B cell (primary cell): ENCODE measurements at regions not wholly inside any gene's neighbourhood (a gene's known extent, or its start where the extent isn't known, plus 50 kb on each side); places are given as distances from the start of the nearest gene placed in this dataset.

Experiments
- ATAC-seq: fragments of 200-7000 bp; cut with Tn5 transposase; one replicate; pipeline ENCODE4 v1.10.0; 2021; ENCODE audit warnings: low read depth, mild to moderate bottlenecking, moderate number of reproducible peaks, moderate library complexity
- CTCF ChIA-PET: fragments of 350-600 bp; sonication (Branson Sonifier 250); formaldehyde crosslinking; loops from one replicate; lab custom pipeline; 2021; ENCODE audit warnings: antibody characterized with exemption, inconsistent platforms; lab: Charles Lee
- POLR2A ChIA-PET: fragments of 350-600 bp; sonication (Branson Sonifier 250); formaldehyde crosslinking; loops from one replicate; lab custom pipeline; 2021; ENCODE audit warnings: antibody characterized with exemption; lab: Charles Lee
- DNase-seq: peaks from one replicate; pipeline ENCODE4 v3.0.0; 2013
- H2AFZ ChIP-seq: 2 replicates; pipeline ENCODE4 v1.6.1; 2012; ENCODE audit warnings: mild to moderate bottlenecking, low read depth, low read length; ENCODE audit not compliant: insufficient read depth, poor library complexity, severe bottlenecking
- H3K27ac ChIP-seq, 2 donors: 1 replicate in 1 of 2; 2 replicates in 1 of 2; pipeline ENCODE4 v1.5.1; 2012 to 2013; ENCODE audit warnings: low read length in 2 of 2, mild to moderate bottlenecking in 2 of 2, moderate library complexity in 1 of 2
- H3K27me3 ChIP-seq, 4 experiments: fragments of 200-600 bp in 1 of 4; sonication (generic) in 1 of 4; replicated peaks in 1 of 4; 1 replicate in 2 of 4; 2 replicates in 2 of 4; pipeline versions ENCODE4 v1.6.1 to v1.7.0; 2013 to 2016; ENCODE audit warnings: low read length in 3 of 4, mild to moderate bottlenecking in 2 of 4, mixed read lengths in 1 of 4, moderate library complexity in 1 of 4; ENCODE audit not compliant: insufficient read depth in 4 of 4, control insufficient read depth in 3 of 4; ENCODE audit errors: control extremely low read depth in 1 of 4
- H3K36me3 ChIP-seq, 2 experiments: replicated peaks in 1 of 2; 1 replicate in 1 of 2; 2 replicates in 1 of 2; pipeline versions ENCODE4 v1.6.1 to v1.7.1; 2013; ENCODE audit warnings: low read length in 1 of 2; ENCODE audit not compliant: insufficient read depth in 2 of 2, control insufficient read depth in 1 of 2; ENCODE audit errors: control extremely low read depth in 1 of 2, extremely low read depth in 1 of 2
- H3K4me1 ChIP-seq, 2 donors: fragments of 200-600 bp in 1 of 2; sonication (generic) in 1 of 2; 1 replicate in 1 of 2; 2 replicates in 1 of 2; pipeline versions ENCODE4 v1.5.1 to v1.6.1; 2013 to 2017; ENCODE audit warnings: low read length in 2 of 2; ENCODE audit not compliant: control insufficient read depth in 2 of 2, insufficient read depth in 2 of 2
- H3K4me2 ChIP-seq: replicated peaks from 2 replicates; pipeline ENCODE3; 2012; ENCODE audit warnings: mild to moderate bottlenecking, low read depth, low read length; ENCODE audit not compliant: poor library complexity, severe bottlenecking
- H3K4me3 ChIP-seq, 5 experiments: fragments of 200-600 bp in 1 of 5; sonication (generic) in 1 of 5; 1 replicate in 3 of 5; 2 replicates in 2 of 5; pipeline versions ENCODE4 v1.5.1 to v1.7.0; 2011 to 2016; ENCODE audit warnings: low read length in 4 of 5, mild to moderate bottlenecking in 4 of 5, low read depth in 2 of 5, control low read depth in 1 of 5, moderate library complexity in 1 of 5; ENCODE audit not compliant: insufficient read depth in 1 of 5; ENCODE audit errors: control extremely low read depth in 1 of 5, extremely low read depth in 1 of 5
- H3K79me2 ChIP-seq: fragments of 200-600 bp; sonication (generic); one replicate; pipeline ENCODE4 v1.6.0; 2016; ENCODE audit warnings: low read length; ENCODE audit not compliant: control insufficient read depth, insufficient read depth
- H3K9ac ChIP-seq: fragments of 200-600 bp; sonication (generic); 2 replicates; pipeline ENCODE4 v1.6.1; 2017; ENCODE audit warnings: mild to moderate bottlenecking, low read length, moderate library complexity
- H3K9me3 ChIP-seq, 3 donors: one replicate each; pipeline versions ENCODE4 v1.6.1 to v1.7.1; 2013; ENCODE audit warnings: low read length in 2 of 3; ENCODE audit not compliant: control insufficient read depth in 2 of 3, insufficient read depth in 1 of 3; ENCODE audit errors: control extremely low read depth in 1 of 3
- H4K20me1 ChIP-seq: 2 replicates; pipeline ENCODE4 v1.6.0; 2012; ENCODE audit warnings: mild to moderate bottlenecking, low read length; ENCODE audit not compliant: insufficient read depth, control insufficient read depth, poor library complexity, severe bottlenecking
- H3K27ac Mint-ChIP-seq: one replicate; pipeline ENCODE4 v1.8.0; 2021; ENCODE audit warnings: mixed read lengths
- H3K27me3 Mint-ChIP-seq: one replicate; pipeline ENCODE4 v1.8.0; 2021; ENCODE audit warnings: mixed read lengths
- H3K4me1 Mint-ChIP-seq: one replicate; pipeline ENCODE4 v1.8.0; 2021; ENCODE audit warnings: mixed read lengths
- H3K4me3 Mint-ChIP-seq: one replicate; pipeline ENCODE4 v1.8.0; 2021; ENCODE audit warnings: mixed read lengths
- H3K9me3 Mint-ChIP-seq: one replicate; pipeline ENCODE4 v1.8.0; 2022; ENCODE audit warnings: mixed read lengths; ENCODE audit not compliant: insufficient read depth
- EZH2 ChIP-seq: IDR thresholded peaks from 2 replicates; pipeline ENCODE4 v1.6.1; 2012; ENCODE audit warnings: borderline replicate concordance, low read depth, mild to moderate bottlenecking, moderate library complexity, low read length; ENCODE audit not compliant: insufficient read depth, poor library complexity, severe bottlenecking
- WGBS: methylation state at CpG from one replicate; pipeline ENCODE4 v1.1.5; 2013; ENCODE audit warnings: missing lambda C conversion rate; ENCODE audit not compliant: insufficient coverage; 5-methylcytosine and 5-hydroxymethylcytosine counted together
- intact Hi-C: fragments of 100-400 bp; cut with micrococcal nuclease; formaldehyde crosslinking; loops from one replicate; pipeline ENCODE4 v1.10.0; 2022
- TF ChIP-seq, protein P1 (sequence below): fragments of 200-600 bp; IDR thresholded peaks from one replicate; pipeline ENCODE4 v1.8.0; 2022; ENCODE audit warnings: antibody characterized with exemption, mild to moderate bottlenecking

GRCh38 chr12:115207216-115207915, 523.4 kb upstream of the TBX3 start:
- no peak for DNase-seq
- 80% methylated on average over 2 of the region's 6 CpGs for WGBS
- Histone ChIP-seq H3K36me3 (no peaks in the 10 kb centered on the region), H3K4me3 (no peak overlapping the region), H3K27ac (no peak overlapping the region), H3K9ac (no peak overlapping the region), H4K20me1 (no peaks in the 10 kb centered on the region), H3K79me2 (no peaks in the 10 kb centered on the region), H2AFZ (no peak overlapping the region), H3K27me3 (no peaks in the 10 kb centered on the region), H3K4me2 (no peak overlapping the region), H3K9me3 (peaks cover 0 to 6% (median 0%) of the 10 kb centered on the region in 3 donors), H3K4me1 (no peaks in the 10 kb centered on the region)
- intact Hi-C loops: no loop called here
- POLR2A ChIA-PET: no interaction called here
- ATAC-seq: no peak
- Mint-ChIP-seq H3K4me1 (no peaks in the 10 kb centered on the region), H3K27me3 (no peaks in the 10 kb centered on the region), H3K27ac (no peak overlapping the region), H3K9me3 (no peaks in the 10 kb centered on the region), H3K4me3 (no peak overlapping the region)
- CTCF ChIA-PET: no interaction called here
- TF ChIP-seq EZH2: no peak
- TF ChIP-seq, protein P1, sequence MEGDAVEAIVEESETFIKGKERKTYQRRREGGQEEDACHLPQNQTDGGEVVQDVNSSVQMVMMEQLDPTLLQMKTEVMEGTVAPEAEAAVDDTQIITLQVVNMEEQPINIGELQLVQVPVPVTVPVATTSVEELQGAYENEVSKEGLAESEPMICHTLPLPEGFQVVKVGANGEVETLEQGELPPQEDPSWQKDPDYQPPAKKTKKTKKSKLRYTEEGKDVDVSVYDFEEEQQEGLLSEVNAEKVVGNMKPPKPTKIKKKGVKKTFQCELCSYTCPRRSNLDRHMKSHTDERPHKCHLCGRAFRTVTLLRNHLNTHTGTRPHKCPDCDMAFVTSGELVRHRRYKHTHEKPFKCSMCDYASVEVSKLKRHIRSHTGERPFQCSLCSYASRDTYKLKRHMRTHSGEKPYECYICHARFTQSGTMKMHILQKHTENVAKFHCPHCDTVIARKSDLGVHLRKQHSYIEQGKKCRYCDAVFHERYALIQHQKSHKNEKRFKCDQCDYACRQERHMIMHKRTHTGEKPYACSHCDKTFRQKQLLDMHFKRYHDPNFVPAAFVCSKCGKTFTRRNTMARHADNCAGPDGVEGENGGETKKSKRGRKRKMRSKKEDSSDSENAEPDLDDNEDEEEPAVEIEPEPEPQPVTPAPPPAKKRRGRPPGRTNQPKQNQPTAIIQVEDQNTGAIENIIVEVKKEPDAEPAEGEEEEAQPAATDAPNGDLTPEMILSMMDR: no peak

DNA sequence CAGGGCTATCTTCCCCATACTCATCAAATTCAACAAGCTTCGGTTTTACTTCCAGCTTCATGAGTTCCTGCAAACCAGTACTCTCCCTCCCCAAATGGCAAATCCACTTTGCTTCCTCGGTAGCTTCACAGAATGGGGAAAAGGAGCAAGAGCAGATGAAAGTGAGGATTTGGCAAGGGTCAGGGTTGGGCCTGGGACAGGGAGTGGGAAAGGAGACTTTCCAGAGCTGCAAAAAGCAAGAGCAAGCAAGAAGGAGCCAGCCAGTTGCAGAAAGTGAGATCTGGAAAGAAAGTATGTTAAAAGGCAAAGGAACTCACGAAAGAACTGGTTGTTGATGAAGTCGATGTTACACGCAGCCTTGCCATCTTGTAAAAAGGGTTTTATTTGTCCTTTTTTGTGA, 522.8 kb upstream of the TBX3 start:
- no peaks in the 10 kb centered on the region for H3K4me1 Mint-ChIP-seq
- Histone ChIP-seq H3K9me3 (peaks cover 0 to 6% (median 0%) of the 10 kb centered on the region in 3 donors), H3K4me1 (no peaks in the 10 kb centered on the region), H2AFZ (no peak overlapping the region), H3K79me2 (no peaks in the 10 kb centered on the region), H3K36me3 (no peaks in the 10 kb centered on the region), H3K4me2 (no peak overlapping the region), H3K27me3 (no peaks in the 10 kb centered on the region), H4K20me1 (no peaks in the 10 kb centered on the region), H3K4me3 (no peak overlapping the region), H3K27ac (no peak overlapping the region), H3K9ac (no peak overlapping the region)
- H3K27ac Mint-ChIP-seq: no peak overlapping the region
- no peaks in the 10 kb centered on the region for H3K9me3 Mint-ChIP-seq
- ChIA-PET CTCF (no interaction called here), POLR2A (no interaction called here)
- H3K27me3 Mint-ChIP-seq: no peaks in the 10 kb centered on the region
- H3K4me3 Mint-ChIP-seq: no peak overlapping the region
- TF ChIP-seq, protein P1: no peak
- TF ChIP-seq EZH2: no peak
- 94% methylated on average over 2 of the region's 5 CpGs for WGBS
- intact Hi-C loops: no loop called here
- no peak for DNase-seq
- ATAC-seq: no peak
